ENCODE measurements at regions not wholly inside any gene's neighbourhood (a gene's known extent, or its start where the extent isn't known, plus 50 kb on each side); places are given as distances from the start of the nearest gene placed in this dataset.

- TF ChIP-seq ZFP30 (CRISPR knock-in tag; IDR thresholded peaks at IDR 0.05; ENCODE audit: borderline replicate concordance) (no peak), DLX4 (CRISPR knock-in tag; IDR thresholded peaks at IDR 0.05) (no peak), SRSF7 (optimal IDR thresholded peaks at IDR 0.05; ENCODE audit: low read depth, low read length) (no peak), ZNF316 (IDR thresholded peaks at IDR 0.05) (peak; percentile 78), PML (IDR thresholded peaks at IDR 0.05; ENCODE audit: low read length) (no peak), SRSF1 (IDR thresholded peaks at IDR 0.05; ENCODE audit: low read depth, low read length) (no peak), TAF15 (IDR thresholded peaks at IDR 0.05; ENCODE audit: low read depth, low read length) (no peak)
Measured at GRCh38 chr1:19585507-19585906, 58.6 kb upstream of the NBL1 start (continued).

GRCh38 chr1:19582318-19582717 lies 61.8 kb upstream of the NBL1 start:
- H3K4me1 ChIP-seq (replicated peaks in 1 of 2; ENCODE audit: control insufficient read depth in 2 of 2, insufficient read depth in 2 of 2, low read length in 2 of 2), result peaks cover 0 to 2% of the 10 kb centered on the region in 2 experiments; a peak in 1 of 5 replicates
- intact Hi-C loops (cut with micrococcal nuclease), result loop anchor here (5.0 kb wide), 2 partner anchors 190 to 240 kb away; no protein-coding TSS in a partner anchor
- no TSS peak for BruUV-seq (replicated peaks)
- H3K27ac ChIP-seq (ENCODE audit: extremely low read depth, low read depth, low read length), result no peak overlapping the region
- no peaks in the 10 kb centered on the region for H3K36me3 ChIP-seq (ENCODE audit: control insufficient read depth, insufficient read depth, low read length)
- H3K9me1 ChIP-seq (ENCODE audit: control insufficient read depth, insufficient read depth, low read length), result no peaks in the 10 kb centered on the region
- ChIA-PET POLR2A (interaction anchor here (0.6 to 1.7 kb wide), 3 partner anchors 9 to 95 kb away, joined by 3 to 6 read pairs (median 3); no protein-coding TSS in a partner anchor), CTCF (ENCODE audit: low intra/inter-chr PET ratio) (interaction anchor here (0.6 to 1.7 kb wide), 6 partner anchors 30 to 244 kb away, joined by 3 to 10 read pairs (median 5); no protein-coding TSS in a partner anchor)
- peak; percentile 94 for ATAC-seq
- in situ Hi-C loops (cut with MboI), result loop anchor here (5.0 kb wide), 1 partner anchor 195 kb away; no protein-coding TSS in a partner anchor
- no peak overlapping the region for H3K4me3 ChIP-seq
- no peak overlapping the region for H3K4me2 ChIP-seq (ENCODE audit: insufficient read depth, low read length)
- H2AFZ ChIP-seq (ENCODE audit: low read depth, low read length), result no peak overlapping the region
- no peak overlapping the region for H3K9ac ChIP-seq (ENCODE audit: insufficient read depth in 1 of 2, low read depth in 2 of 2, low read length in 2 of 2)
- DNase-seq (ENCODE audit: extremely low read depth in 1 of 4, low spot score in 3 of 4), result peak; percentile 72 to 84 (median 75)
- peak; percentile 84 for FAIRE-seq
- WGBS (ENCODE audit: insufficient coverage, low coverage, missing lambda C conversion rate), result 9% methylated on average over 4 of the region's 4 CpGs
- no peaks in the 10 kb centered on the region for H3K79me2 ChIP-seq (ENCODE audit: control insufficient read depth, insufficient read depth, low read length)
- no peaks in the 10 kb centered on the region for H4K20me1 ChIP-seq (replicated peaks; ENCODE audit: control insufficient read depth, insufficient read depth, low read length)
- H3K9me3 ChIP-seq (replicated peaks; ENCODE audit: control insufficient read depth, insufficient read depth, low read depth, low read length), result peaks cover 3% of the 10 kb centered on the region
- H3K27me3 ChIP-seq (ENCODE audit: control insufficient read depth in 2 of 2, insufficient read depth in 2 of 2, low read length in 2 of 2), result peaks cover 7 to 14% of the 10 kb centered on the region in 2 experiments; a peak in 4 of 5 replicates
- TF ChIP-seq ETS2 (tag; IDR thresholded peaks at IDR 0.05; ENCODE audit: borderline replicate concordance, poor library complexity, severe bottlenecking) (no peak), CTBP1 (IDR thresholded peaks at IDR 0.05; ENCODE audit: borderline replicate concordance) (peak; percentile 49; the same call in 1 of the 2 replicates), CTCF (IDR thresholded peaks at IDR 0.05 in 2 of 3, conservative IDR thresholded peaks at IDR 0.05 in 1 of 3; ENCODE audit: insufficient read depth in 2 of 3, low read depth in 1 of 3, low read length in 3 of 3) (peak; percentile 87 to 93 (median 88)), HMBOX1 (IDR thresholded peaks at IDR 0.05) (peak; percentile 91), MTA3 (IDR thresholded peaks at IDR 0.05; ENCODE audit: borderline replicate concordance) (peak; percentile 46; the same call in 1 of the 2 replicates), NEUROD1 (IDR thresholded peaks at IDR 0.05; ENCODE audit: borderline replicate concordance, low read depth, low read length, partially characterized antibody) (peak; percentile 14)
